ENCODE measurements at regions not wholly inside any gene's neighbourhood (a gene's known extent, or its start where the extent isn't known, plus 50 kb on each side); places are given as distances from the start of the nearest gene placed in this dataset.
A peak's percentile ranks its signal among the peaks of the same experiment; 100 is the strongest.

DNA sequence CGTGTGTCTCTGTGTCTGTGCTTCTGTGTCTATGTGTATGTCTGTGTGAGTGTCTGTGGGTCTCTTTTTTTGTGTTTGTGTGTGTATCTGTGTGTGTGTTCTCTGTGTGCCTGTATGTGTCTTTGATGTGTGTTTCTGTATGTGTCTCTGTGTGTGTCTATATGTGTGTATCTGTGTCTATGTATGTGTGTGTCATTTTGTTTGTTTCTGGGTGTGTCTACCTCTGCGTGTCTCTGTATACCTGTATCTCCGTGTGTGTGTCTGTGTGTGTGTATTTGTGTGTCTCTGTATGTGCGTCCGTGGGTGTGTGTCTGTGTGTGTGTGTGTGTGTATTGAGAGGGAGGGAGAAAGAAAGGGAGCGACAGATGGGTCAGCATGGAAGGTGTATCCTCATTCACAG is 106.3 kb upstream of the TRABD2B start (continued):
- TF ChIP-seq BRD9 (IDR thresholded peaks at IDR 0.05; ENCODE audit: low read depth, partially characterized antibody) (no peak), TBL1XR1 (IDR thresholded peaks at IDR 0.05; ENCODE audit: low read length in 2 of 2) (no peak), JUND (IDR thresholded peaks at IDR 0.05; ENCODE audit: borderline replicate concordance, low read depth, low read length) (no peak), JUND (tag; IDR thresholded peaks at IDR 0.05; ENCODE audit: borderline replicate concordance, low read depth, low read length) (no peak), IRF2 (CRISPR knock-in tag; IDR thresholded peaks at IDR 0.05) (no peak), FOXK1 (CRISPR knock-in tag; IDR thresholded peaks at IDR 0.05; ENCODE audit: borderline replicate concordance) (no peak), NFIC (IDR thresholded peaks at IDR 0.05) (no peak), ETV6 (IDR thresholded peaks at IDR 0.05; ENCODE audit: borderline replicate concordance in 1 of 2, low read depth in 2 of 2, low read length in 1 of 2) (no peak), ETV6 (CRISPR knock-in tag; IDR thresholded peaks at IDR 0.05; ENCODE audit: borderline replicate concordance) (no peak), BMI1 (IDR thresholded peaks at IDR 0.05; ENCODE audit: low read length) (no peak), JUNB (CRISPR knock-in tag; conservative IDR thresholded peaks at IDR 0.05) (no peak), CCAR2 (IDR thresholded peaks at IDR 0.05; ENCODE audit: low read depth, low read length) (no peak), MCM3 (IDR thresholded peaks at IDR 0.05) (no peak), ELF2 (CRISPR knock-in tag; IDR thresholded peaks at IDR 0.05) (no peak), OTX1 (CRISPR knock-in tag; IDR thresholded peaks at IDR 0.05) (0 out of 2 replicates have a peak, but pooled peaks have one; percentile 28), MYC (IDR thresholded peaks at IDR 0.05; ENCODE audit: low read depth, low read length) (no peak), MYC (CRISPR knock-in tag; IDR thresholded peaks at IDR 0.05; ENCODE audit: borderline replicate concordance, low read depth) (no peak), KHSRP (IDR thresholded peaks at IDR 0.05) (no peak), CBFB (CRISPR knock-in tag; IDR thresholded peaks at IDR 0.05) (no peak)
- TF ChIP-seq, protein P1, sequence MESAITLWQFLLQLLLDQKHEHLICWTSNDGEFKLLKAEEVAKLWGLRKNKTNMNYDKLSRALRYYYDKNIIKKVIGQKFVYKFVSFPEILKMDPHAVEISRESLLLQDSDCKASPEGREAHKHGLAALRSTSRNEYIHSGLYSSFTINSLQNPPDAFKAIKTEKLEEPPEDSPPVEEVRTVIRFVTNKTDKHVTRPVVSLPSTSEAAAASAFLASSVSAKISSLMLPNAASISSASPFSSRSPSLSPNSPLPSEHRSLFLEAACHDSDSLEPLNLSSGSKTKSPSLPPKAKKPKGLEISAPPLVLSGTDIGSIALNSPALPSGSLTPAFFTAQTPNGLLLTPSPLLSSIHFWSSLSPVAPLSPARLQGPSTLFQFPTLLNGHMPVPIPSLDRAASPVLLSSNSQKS (CRISPR knock-in tag; IDR thresholded peaks at IDR 0.05) = no peak
- TF ChIP-seq, protein P2, sequence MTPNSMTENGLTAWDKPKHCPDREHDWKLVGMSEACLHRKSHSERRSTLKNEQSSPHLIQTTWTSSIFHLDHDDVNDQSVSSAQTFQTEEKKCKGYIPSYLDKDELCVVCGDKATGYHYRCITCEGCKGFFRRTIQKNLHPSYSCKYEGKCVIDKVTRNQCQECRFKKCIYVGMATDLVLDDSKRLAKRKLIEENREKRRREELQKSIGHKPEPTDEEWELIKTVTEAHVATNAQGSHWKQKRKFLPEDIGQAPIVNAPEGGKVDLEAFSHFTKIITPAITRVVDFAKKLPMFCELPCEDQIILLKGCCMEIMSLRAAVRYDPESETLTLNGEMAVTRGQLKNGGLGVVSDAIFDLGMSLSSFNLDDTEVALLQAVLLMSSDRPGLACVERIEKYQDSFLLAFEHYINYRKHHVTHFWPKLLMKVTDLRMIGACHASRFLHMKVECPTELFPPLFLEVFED (CRISPR knock-in tag; conservative IDR thresholded peaks at IDR 0.05) = 0 out of 2 replicates have a peak, but pooled peaks have one; percentile 29
- TF ChIP-seq, protein P3, sequence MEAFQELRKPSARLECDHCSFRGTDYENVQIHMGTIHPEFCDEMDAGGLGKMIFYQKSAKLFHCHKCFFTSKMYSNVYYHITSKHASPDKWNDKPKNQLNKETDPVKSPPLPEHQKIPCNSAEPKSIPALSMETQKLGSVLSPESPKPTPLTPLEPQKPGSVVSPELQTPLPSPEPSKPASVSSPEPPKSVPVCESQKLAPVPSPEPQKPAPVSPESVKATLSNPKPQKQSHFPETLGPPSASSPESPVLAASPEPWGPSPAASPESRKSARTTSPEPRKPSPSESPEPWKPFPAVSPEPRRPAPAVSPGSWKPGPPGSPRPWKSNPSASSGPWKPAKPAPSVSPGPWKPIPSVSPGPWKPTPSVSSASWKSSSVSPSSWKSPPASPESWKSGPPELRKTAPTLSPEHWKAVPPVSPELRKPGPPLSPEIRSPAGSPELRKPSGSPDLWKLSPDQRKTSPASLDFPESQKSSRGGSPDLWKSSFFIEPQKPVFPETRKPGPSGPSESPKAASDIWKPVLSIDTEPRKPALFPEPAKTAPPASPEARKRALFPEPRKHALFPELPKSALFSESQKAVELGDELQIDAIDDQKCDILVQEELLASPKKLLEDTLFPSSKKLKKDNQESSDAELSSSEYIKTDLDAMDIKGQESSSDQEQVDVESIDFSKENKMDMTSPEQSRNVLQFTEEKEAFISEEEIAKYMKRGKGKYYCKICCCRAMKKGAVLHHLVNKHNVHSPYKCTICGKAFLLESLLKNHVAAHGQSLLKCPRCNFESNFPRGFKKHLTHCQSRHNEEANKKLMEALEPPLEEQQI (IDR thresholded peaks at IDR 0.05) = no peak

All from K562 (cell line).